ENCODE measurements at regions not wholly inside any gene's neighbourhood (a gene's known extent, or its start where the extent isn't known, plus 50 kb on each side); places are given as distances from the start of the nearest gene placed in this dataset.
"Not testable (repeated sequence)": the region's sequence is repeated elsewhere in the genome, so short reads cannot be mapped to it uniquely, and the experiment has no call there.

DNA sequence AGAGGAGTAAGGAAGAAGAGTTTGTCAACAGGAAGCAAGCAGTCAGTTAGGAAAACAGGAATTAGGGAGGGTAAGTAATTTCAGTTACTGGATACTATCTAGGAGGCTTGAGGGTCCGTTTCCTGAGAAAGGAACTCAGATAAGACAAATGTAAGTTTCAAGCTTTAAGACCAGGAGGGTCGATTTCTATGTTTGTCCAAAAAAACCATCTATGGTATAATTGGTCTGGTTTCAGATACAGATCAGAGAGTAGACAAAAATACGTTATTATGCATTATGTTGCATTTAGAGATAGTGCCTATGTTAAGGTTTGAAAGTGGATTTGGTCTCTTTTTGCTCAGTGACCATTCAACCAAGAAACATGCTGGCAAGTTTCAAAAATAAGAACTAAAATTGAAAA, 789.6 kb upstream of the PCDH20 start:
- DNase-seq (ENCODE audit: low read depth in 2 of 2) = no peak

GRCh38 chr13:62194371-62194770, 778.7 kb upstream of the PCDH20 start:
- DNase-seq (ENCODE audit: low read depth in 2 of 2) = no peak

GRCh38 chr13:62193919-62194318, 778.3 kb upstream of the PCDH20 start:
- DNase-seq (ENCODE audit: low read depth in 2 of 2) = no peak

DNA sequence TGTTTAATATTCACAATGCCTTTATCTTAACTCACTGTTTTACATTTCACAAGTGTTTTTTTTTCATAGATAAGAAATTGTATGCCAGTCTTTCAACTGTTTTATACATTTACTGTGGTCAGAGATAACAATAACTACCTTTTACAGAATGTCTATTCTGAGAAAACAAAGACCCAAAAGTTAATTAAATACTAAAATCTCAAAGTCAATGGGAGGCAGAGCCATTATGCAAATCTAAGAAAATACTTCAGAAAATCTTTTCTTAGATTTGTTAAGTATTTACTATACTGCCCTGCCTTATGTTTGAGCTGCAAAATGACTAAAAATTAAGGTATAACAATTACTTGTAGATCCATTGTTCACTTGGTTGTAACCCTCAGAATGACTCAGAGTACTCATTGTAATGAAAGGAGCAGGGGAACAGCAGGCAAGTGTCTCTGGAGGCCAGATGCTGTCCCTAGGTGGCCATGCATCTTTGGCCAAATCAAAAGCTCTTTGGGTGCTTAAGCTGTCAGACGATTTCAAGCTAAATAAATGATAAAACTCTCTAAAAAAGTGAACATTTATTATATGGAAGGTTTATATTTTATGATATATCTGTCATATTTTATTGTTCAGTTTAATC, 770.1 kb upstream of the PCDH20 start:
- DNase-seq (ENCODE audit: low read depth in 2 of 2) = no peak

DNA sequence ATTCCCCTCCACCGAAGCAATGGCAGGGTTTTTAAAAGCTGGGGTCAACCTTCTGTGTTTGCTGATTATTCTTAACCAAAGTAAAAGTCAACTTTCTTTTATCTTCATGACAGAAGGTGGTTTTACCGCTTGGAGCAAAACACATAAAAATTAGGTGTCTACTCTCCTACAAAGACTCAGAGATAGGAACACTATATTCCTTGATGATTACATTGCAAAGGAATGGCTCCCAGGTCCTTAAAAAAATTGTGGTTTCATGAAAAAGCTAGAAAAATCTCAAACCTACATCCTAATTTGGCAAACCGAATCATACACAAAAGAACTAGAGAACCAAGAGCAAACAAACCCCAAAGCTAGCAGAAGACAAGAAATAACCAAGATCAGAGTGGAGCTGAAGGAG, 760.4 kb upstream of the PCDH20 start:
- no peak for DNase-seq (ENCODE audit: low read depth in 2 of 2)

DNA sequence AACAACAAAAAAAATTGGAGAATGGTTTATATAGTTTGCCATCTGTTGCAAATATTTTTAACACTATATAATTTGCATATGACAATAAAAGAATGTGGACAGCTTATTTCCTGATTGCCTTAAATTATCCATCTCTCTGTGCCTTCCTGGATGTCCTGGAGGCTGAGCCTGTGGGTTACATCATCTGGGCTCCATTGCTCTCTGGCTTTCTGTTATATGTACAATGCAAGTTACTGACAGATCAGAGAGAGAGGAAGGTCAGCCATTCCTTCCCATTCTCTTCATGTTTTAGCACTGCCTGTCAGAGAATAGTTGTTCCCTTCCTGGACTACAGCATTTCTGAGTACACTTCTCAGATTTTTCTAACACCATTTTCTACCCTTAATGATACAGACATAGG, 758.3 kb upstream of the PCDH20 start:
- no peak for DNase-seq (ENCODE audit: low read depth in 2 of 2)

DNA sequence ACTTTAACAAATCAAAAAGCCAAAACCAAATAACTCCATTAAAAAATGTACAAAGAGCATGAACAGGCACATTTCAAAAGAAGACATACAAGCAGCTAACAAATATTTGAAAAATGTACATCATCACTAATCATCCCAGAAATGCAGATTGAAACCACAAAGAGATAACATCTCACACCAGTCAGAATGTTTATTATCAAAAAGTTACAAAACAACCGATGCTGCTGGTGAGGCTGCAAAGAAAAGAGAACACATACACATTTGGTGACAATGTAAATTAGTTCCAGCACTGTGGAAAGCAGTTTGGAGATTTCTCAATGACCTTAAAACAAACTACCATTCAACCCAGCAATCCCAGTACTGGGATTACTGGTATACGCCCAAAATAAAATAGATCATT, 756.0 kb upstream of the PCDH20 start:
- DNase-seq (ENCODE audit: low read depth in 2 of 2) = no peak

GRCh38 chr13:62168891-62169290, 753.2 kb upstream of the PCDH20 start:
- no peak for DNase-seq (ENCODE audit: low read depth in 2 of 2)

DNA sequence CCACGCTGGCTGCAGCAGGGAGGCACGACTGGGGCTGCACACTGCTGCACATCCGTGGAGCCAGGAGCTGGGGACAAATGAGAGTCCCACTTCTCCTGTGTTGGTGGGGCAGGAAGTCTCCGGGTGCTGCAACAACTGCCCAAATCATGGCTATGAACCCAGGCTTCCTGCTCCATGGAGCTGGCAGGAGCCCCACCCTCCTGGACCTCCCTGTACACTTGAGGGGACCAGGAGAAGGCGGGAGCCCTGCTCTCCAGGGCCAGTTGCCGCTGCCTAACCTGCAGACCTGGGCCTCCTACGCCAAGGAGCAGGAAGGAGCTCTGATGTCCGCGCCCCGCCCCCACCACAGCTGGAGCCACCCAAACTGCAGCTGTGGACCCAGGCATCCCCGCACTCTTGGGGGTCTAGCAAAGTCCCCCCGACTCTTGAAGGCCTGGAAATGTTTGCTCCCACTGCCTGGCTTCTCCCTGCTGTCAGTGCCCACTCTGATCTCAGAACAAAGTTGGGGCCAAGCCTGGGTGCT, 752.1 kb upstream of the PCDH20 start:
- no peak for DNase-seq (ENCODE audit: low read depth in 2 of 2)

DNA sequence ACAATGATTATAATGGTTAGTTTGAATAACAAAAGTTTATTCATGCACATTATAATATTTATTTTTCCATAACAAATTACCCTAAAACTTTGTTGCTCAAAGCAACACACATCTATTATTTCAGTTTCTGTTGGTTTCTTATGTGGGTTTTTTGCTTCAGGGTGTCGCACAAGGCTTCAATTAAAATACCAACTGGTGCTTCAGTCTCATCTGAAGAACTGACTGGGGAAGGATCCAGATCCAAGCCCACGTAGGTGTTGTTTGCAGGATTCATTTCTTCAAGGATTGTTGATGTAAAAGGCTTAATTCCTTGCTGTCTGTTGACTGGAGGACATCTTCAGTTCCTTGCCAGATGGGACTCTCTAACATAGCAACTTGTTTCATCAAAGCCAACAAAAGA, 747.2 kb upstream of the PCDH20 start:
- DNase-seq (ENCODE audit: low read depth in 2 of 2) = no peak

- no peak for DNase-seq (ENCODE audit: low read depth in 2 of 2)
Observed at GRCh38 chr13:62158520-62158919, 742.9 kb upstream of the PCDH20 start.

DNA sequence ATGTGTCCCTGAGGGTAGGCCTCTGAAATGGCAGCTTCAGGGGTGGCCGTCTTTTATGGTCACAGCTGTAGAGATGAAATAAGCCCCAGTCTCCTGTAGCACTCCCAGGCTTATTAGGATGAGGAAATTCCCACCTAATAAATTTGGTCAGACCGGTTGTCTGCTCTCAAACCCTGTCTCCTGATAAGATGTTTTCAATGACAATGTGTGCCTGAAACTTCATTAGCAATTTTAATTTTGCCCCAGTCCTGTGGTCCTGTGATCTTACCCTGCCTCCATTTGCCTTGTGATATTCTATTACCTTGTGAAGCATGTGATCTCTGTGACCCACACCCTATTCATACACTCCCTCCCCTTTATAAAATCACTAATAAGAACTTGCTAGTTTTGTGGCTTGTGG, 736.1 kb upstream of the PCDH20 start:
- not testable (repeated sequence) for DNase-seq (ENCODE audit: low read depth in 2 of 2)

DNA sequence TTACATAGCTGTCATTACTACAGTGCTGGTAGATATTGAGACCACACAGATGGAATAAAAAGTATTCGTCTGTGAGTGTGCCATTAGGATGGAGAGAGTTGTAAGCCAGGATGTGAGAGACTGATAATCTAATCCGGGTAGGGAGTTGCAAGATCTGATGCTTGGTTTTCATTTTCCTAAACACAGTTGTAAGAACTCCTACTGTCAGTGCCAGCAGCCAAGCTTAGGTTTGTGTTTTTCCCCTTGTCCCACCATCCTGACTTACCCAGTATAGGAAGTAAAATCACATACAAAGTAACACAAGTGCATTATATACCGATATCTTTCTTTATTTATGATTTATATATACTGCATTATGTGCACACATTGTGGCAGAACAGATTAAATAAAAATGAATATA, 726.4 kb upstream of the PCDH20 start:
- DNase-seq (ENCODE audit: low read depth in 2 of 2) = no peak

GRCh38 chr13:62139597-62139996, 723.9 kb upstream of the PCDH20 start:
- DNase-seq (ENCODE audit: low read depth in 2 of 2) = no peak

DNA sequence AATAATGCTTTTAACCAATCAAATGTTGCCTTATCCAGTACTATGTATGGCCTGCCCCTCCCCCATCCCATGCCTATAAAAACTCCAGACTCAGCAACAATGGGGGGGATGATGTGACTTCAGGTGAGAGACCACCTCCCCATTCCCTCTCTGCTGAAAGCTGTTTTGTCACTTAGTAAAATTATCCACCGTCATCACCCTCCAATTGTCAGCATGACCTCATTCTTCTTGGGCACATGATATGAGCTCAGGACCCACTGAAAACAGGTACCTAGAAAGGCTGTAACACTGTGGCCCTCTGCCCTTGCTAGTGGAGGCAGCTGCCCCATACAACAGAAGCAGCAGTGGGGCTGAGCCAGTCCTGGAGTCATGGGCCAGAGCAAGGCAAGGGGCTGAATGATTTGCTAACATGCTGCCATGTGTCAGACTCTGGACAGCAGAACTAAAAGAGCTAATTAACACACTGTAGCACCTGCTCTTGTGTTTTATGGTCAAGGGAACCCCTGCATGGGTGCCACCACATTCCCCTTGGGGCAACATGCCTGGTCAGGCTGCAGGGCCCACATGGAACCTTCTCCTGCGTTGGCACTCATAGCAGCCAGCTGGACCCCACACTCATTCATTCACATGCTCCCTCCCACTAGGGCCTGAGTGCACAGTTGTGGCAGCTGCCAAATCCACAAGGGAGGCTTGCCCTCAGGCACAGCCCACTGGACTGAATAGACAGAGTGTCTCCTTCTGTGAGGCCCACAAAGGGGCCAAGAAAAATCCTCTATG, 722.2 kb upstream of the PCDH20 start:
- no peak for DNase-seq (ENCODE audit: low read depth in 2 of 2)

DNA sequence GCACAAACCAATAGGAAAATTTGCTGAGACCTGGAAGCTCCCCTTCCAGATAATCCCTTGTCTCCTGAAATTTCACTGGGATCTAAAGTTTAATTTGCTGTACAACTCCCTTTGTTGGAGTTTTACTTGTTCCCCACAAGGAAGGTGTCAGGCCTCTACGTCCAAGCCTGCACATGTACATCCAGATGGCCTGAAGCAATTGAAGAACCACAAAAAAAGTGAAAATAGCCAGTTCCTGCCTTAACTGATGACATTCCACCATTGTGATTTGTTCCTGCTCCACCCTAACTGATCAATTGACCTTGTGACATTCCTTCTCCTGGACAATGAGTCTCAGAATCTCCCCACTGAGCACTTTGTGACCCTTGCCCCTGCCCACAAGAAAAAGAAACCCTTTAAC, 716.0 kb upstream of the PCDH20 start:
- no peak for DNase-seq (ENCODE audit: low read depth in 2 of 2)

GRCh38 chr13:62130062-62130970, 714.7 kb upstream of the PCDH20 start:
- DNase-seq (ENCODE audit: low read depth in 2 of 2) = no peak

DNA sequence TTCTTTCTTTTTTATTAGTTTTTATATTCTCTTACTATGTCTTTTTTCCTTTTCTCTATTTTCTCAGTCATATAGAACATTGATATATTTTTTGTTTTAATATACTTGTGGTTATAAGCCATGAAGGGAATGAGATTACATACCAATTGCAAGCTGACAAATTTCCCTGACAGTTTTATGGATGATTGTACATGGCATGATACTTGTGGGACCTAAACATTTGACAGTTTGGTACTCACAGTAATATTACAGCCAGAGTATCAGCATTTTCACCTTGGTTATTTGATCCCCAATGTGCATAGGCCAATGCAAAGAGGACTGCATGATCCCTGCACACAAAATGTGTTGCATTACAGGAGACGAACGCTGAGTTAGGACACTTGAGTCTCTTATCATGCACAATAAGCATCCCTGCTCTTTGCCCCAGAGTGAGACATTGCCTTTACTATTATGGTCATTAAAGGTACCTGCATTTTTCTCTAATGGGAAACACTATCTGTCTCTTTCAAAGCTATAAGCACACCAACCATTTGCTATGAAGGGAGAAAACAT, 713.4 kb upstream of the PCDH20 start:
- DNase-seq (ENCODE audit: low read depth in 2 of 2) = no peak

DNA sequence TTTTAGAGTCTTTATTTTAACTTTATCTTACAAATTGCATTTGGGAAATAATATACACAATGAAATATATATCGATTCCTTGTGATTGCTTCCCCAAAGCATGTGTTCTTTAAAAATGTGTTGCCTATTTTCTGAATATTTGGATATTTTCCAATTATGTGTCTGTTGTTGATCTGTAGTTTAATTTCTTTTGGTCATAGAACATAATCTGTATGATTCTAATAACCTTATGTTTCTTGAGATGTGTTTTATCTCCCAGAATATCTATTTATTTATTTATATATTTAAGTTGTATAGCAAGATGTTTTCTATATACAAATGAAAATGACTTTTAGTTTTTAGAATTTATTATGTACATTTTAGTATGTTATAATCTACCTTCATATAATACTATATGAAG, 710.8 kb upstream of the PCDH20 start:
- DNase-seq (ENCODE audit: low read depth in 2 of 2) = no peak

GRCh38 chr13:62125451-62125850, 709.8 kb upstream of the PCDH20 start:
- DNase-seq (ENCODE audit: low read depth in 2 of 2) = no peak

GRCh38 chr13:62123409-62123808, 707.8 kb upstream of the PCDH20 start:
- no peak for DNase-seq (ENCODE audit: low read depth in 2 of 2)

GRCh38 chr13:62122434-62122833, 706.8 kb upstream of the PCDH20 start:
- DNase-seq (ENCODE audit: low read depth in 2 of 2) = no peak
